Activated T-helper 2 cell treated with anti-CD3 and anti-CD28 coated beads, Interferon-gamma antibody, Interleukin-2, Interleukin-4, amounts not matched to agents 10 μg/mL and 5 μg/mL and 100 μg/mL, durations not matched to agents 14 hours and 24 hours and 36 hours (primary cell): ENCODE measurements at regions not wholly inside any gene's neighbourhood (a gene's known extent, or its start where the extent isn't known, plus 50 kb on each side); places are given as distances from the start of the nearest gene placed in this dataset.

Source experiments
- DNase-seq: peaks from one replicate; pipeline ENCODE4 v3.0.0; 2021; ENCODE audit warnings: low spot score
- H3K27ac Mint-ChIP-seq: one replicate; pipeline ENCODE4 v1.8.0; 2021; ENCODE audit warnings: mixed read lengths
- H3K27me3 Mint-ChIP-seq: one replicate; pipeline ENCODE4 v1.8.0; 2021; ENCODE audit warnings: low read depth, mixed read lengths
- H3K36me3 Mint-ChIP-seq: one replicate; pipeline ENCODE4 v1.8.0; 2021; ENCODE audit warnings: low read depth, mixed read lengths
- H3K4me1 Mint-ChIP-seq: one replicate; pipeline ENCODE4 v1.8.0; 2021; ENCODE audit warnings: low read depth, mixed read lengths
- H3K4me3 Mint-ChIP-seq: one replicate; pipeline ENCODE4 v1.8.0; 2021; ENCODE audit warnings: low read depth, mild to moderate bottlenecking, moderate library complexity, mixed read lengths
- H3K9me3 Mint-ChIP-seq: one replicate; pipeline ENCODE4 v1.8.0; 2021; ENCODE audit warnings: mixed read lengths
- intact Hi-C: fragments of 100-400 bp; cut with micrococcal nuclease; formaldehyde crosslinking; loops from one replicate; pipeline ENCODE4 v1.15.1; 2023

DNA sequence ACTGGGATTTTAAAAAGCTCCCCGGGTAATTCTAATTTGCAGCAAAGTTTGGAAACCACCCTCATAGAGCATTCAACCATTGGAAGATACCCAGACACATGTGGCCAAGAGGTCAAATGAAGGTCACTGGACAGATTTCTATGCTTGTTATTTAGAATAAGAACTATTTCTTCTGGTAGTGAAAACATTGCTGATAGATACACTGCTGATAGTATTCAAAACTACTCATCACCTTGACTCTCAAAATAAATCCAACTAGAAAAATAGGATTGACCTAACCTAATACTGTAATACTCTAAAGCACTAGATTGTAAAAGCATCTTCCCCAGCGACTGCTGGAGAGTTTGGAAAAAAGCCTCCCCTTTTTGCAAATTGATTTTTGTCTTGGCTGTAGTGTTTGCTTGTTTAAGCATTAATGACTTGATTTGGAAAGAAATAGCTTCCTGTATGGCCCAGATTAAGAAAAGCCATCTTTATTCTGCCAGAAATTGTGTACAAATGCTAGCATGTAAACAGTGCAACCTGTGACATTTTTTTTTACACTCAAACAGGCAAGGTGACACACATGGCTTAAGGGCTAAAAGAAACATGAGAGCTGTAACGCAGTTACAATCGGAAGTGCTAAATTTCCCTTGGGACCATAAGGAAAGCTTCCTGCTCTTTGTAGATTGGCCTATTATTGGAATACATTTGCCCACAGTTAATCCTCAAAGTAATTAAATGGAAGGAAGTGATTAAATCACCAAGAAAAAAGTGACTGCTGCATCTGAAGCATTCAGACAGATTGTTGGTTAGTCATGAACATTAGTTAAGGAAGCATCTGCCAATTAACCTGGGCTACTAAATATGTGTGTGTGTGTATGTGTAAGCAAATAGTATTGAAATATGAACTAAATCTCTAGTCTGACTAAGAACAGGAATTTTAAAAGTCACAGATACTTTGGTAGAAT is 356.5 kb upstream of the ATP2B1 start:
- Mint-ChIP-seq H3K4me3 (no peak overlapping the region), H3K36me3 (no peaks in the 10 kb centered on the region)
- intact Hi-C loops: no loop called here

DNA sequence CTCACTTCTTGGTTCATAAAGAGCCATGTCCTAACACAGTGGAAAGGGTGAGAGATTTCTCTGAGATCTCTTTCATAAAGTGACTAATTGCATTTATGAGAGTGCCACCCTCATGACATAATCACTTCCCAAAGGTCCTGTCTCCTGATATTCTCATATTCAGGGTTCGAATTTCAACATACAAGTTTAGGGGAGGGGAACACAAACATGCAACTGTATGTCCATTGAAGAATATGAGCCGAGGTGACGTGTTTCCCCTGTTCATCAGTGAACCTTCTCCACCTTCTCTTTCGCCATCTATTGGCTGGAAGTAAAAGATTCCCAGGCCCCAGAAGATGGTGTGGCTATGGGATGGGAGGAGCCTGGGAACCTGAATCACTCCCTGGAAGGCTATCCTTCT is 354.2 kb upstream of the ATP2B1 start:
- Mint-ChIP-seq H3K27ac (no peak overlapping the region), H3K36me3 (no peaks in the 10 kb centered on the region), H3K4me1 (peaks cover 2% of the 10 kb centered on the region), H3K4me3 (no peak overlapping the region), H3K27me3 (peaks cover 3% of the 10 kb centered on the region), H3K9me3 (no peaks in the 10 kb centered on the region)
- intact Hi-C loops: no loop called here
- no peak for DNase-seq

More for the DNA sequence above, 356.5 kb upstream of the ATP2B1 start:
- peaks cover 3% of the 10 kb centered on the region for H3K27me3 Mint-ChIP-seq
- DNase-seq: no peak
- peaks cover 2% of the 10 kb centered on the region for H3K4me1 Mint-ChIP-seq
- H3K9me3 Mint-ChIP-seq: no peaks in the 10 kb centered on the region
- H3K27ac Mint-ChIP-seq: no peak overlapping the region

DNA sequence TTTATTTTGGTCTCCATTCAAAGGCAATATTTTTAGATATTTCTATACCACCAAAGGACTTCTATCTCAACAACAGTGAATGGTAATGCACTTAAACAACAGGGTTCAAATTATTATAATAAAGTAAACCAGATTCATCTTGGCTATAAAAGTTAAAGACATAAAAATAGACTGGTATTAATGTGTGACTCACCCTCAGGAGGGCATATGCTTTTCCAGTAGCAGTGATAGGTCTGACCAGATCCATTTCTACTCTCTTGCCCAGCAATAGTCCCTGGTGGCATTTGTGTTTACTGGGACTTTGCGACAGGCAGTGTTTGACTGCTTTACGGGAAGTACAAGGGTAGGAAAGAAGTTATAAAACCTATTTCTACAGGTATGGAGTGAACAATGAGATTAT is 353.2 kb upstream of the ATP2B1 start:
- no peak for DNase-seq
- Mint-ChIP-seq H3K9me3 (no peaks in the 10 kb centered on the region), H3K4me1 (peaks cover 2% of the 10 kb centered on the region), H3K27ac (no peak overlapping the region), H3K36me3 (no peaks in the 10 kb centered on the region), H3K27me3 (no peaks in the 10 kb centered on the region), H3K4me3 (no peak overlapping the region)
- intact Hi-C loops: no loop called here

DNA sequence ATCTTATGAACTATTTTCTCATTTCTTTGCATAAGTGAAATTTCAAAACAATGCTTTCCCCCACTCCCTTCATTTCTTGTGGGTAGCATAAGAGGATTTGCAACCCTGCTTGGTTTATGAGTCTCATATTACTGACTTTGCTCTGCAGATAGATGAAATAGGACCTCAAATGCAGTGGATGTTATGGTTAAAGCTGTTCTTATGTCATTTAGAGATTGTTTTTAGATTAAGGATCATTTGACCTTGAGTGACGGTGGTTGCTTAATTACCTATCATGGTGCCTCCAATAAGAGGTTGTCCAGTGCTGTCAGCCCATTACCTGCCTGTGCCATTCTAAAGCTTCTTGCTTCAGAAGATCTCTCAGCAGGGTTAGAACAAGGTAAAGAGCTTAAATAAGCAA is 351.4 kb upstream of the ATP2B1 start:
- Mint-ChIP-seq H3K27me3 (peaks cover 3% of the 10 kb centered on the region), H3K27ac (no peak overlapping the region), H3K4me1 (no peaks in the 10 kb centered on the region), H3K36me3 (no peaks in the 10 kb centered on the region), H3K4me3 (no peak overlapping the region), H3K9me3 (no peaks in the 10 kb centered on the region)
- intact Hi-C loops: no loop called here
- no peak for DNase-seq

DNA sequence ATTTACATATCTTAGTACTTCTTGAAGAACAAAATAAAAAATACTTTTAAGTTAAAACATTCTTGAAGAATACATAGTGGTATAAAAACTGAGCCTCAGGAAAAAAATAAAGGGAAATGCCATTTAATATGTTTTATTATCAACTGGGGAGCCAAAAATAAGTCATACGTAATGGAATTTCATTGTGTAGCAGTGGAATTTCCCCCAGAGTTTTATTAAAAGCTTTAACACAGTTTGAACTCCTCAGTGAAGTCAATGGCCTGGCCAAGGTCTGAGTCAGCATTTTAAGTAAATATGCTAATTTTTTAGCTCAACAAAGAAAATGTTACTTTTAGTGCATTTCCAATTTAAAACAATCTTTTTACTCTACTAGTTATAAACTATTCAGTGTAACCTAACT is 350.1 kb upstream of the ATP2B1 start:
- Mint-ChIP-seq H3K36me3 (no peaks in the 10 kb centered on the region), H3K4me1 (no peaks in the 10 kb centered on the region), H3K4me3 (no peak overlapping the region), H3K9me3 (no peaks in the 10 kb centered on the region), H3K27ac (no peak overlapping the region), H3K27me3 (peaks cover 3% of the 10 kb centered on the region)
- no peak for DNase-seq
- intact Hi-C loops: no loop called here

DNA sequence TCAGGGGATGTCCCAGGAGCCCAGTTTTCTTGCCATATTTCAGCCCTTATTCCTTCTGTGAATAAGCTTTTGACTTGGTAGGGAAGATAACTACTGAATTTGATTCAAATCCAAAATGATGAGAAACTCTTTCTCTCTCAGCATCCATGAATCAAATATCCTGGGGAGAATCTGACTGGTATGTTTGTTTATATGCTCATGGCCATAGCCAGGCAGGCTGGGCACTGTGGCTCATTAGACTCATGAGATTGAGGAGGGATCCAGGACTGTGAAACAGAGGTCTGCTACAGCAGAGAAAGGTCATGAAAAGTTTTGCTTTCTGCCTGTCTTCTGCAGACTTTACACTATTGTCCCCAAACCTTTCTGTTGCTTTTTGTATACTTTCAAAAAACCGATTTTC is 346.4 kb upstream of the ATP2B1 start:
- Mint-ChIP-seq H3K27ac (no peak overlapping the region), H3K27me3 (peaks cover 3% of the 10 kb centered on the region), H3K4me1 (no peaks in the 10 kb centered on the region), H3K9me3 (no peaks in the 10 kb centered on the region), H3K36me3 (no peaks in the 10 kb centered on the region), H3K4me3 (no peak overlapping the region)
- no peak for DNase-seq
- intact Hi-C loops: no loop called here

DNA sequence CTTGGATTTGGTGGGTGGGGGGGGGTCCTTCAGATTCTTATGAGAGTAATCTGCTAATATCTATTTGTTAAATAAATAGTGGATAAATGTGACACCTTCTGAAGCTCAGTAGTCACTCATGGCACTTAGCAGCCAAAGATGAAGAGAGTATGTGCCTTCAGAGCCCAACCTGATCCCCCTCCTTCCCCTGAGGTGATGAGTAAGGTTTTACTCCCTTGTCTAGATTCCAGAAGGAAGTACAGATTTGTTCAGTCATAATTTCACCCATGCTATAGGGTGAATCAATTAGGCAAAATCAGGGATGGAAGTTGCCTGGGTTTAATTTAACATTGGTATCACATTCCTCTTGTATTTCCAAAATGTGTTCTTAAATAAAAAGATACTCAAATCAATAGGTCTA is 340.3 kb upstream of the ATP2B1 start:
- Mint-ChIP-seq H3K9me3 (no peaks in the 10 kb centered on the region), H3K27ac (no peak overlapping the region), H3K36me3 (no peaks in the 10 kb centered on the region), H3K4me3 (no peak overlapping the region), H3K27me3 (no peaks in the 10 kb centered on the region), H3K4me1 (peaks cover 2% of the 10 kb centered on the region)
- DNase-seq: no peak
- intact Hi-C loops: no loop called here

DNA sequence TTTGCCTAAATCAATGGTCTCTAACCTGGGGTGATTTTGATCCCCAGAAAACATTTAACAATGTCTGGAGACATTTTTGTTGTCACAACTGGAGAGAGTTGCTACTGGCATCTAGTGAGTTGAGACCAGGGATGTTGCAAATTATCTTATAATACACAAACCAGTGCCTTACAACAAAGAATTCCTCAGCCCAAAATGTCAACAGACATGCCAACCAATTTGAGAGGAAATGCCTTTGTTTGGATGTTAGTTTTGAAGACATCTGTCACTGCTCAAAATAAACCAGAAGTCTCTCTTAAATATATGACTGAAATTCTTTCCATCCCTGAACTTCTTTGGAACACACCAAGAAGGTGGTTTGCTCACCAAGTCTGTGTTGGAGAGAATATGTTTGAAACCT is 336.9 kb upstream of the ATP2B1 start:
- Mint-ChIP-seq H3K27me3 (no peaks in the 10 kb centered on the region), H3K36me3 (no peaks in the 10 kb centered on the region), H3K9me3 (no peaks in the 10 kb centered on the region), H3K27ac (no peak overlapping the region), H3K4me3 (no peak overlapping the region), H3K4me1 (peaks cover 14% of the 10 kb centered on the region)
- intact Hi-C loops: no loop called here
- no peak for DNase-seq

DNA sequence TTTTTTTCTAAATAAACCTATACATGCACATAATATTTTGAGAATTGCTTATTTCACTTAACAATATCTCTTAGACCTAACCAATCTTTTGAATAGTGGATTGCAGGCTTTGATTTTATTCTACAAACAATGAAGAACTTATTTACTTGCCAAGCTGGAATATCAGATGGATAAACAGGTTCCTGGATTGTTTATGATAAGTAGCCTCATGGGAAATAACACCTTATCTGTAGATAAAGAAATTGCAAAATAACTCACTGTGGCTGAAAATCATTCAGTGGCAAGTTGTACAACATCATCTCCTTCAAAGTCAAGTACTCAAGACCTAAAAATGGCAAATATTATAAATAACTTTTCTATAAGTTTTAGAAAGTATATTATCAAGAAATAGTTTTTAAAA is 335.4 kb upstream of the ATP2B1 start:
- intact Hi-C loops: loop anchor here (5.0 kb wide), 2 partner anchors 82 to 287 kb away; no protein-coding TSS in a partner anchor
- Mint-ChIP-seq H3K27ac (no peak overlapping the region), H3K36me3 (no peaks in the 10 kb centered on the region), H3K9me3 (no peaks in the 10 kb centered on the region), H3K4me3 (no peak overlapping the region), H3K27me3 (no peaks in the 10 kb centered on the region), H3K4me1 (peaks cover 14% of the 10 kb centered on the region)
- no peak for DNase-seq

DNA sequence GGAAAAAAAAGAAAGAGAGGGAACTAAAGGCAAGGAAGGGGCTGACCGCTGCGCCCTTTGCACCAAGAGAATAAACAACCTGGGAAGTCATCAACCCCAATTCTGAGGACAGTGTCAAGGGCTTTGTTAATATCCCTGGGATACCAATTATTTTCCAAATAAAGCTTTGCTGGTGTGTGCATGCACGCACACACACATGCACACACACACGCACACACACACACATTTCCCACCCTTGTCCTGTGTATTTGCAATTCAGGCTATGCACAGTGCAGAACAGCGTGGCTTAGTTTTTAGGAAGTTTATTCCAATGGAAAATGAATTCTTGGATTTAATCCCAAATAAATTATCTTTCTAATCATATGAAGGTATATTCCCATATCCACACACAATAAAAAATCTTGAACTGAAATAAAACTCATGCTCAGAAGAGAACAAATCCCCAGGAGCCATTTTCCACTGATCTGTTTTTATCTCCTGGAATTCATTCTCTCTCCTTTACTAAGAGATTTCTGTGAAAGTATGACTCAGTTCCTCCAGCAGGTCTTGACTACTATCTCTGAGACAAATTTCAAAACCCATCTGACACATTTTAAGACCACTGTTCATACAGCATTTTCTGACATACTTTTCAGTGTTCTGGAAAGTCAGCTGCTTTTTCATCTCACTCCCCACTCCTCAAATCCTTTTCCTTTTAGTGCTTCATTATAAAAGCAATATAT is 334.4 kb upstream of the ATP2B1 start:
- no peak overlapping the region for H3K4me3 Mint-ChIP-seq
- intact Hi-C loops: loop anchor here (2.0 to 5.0 kb wide), 3 partner anchors 34 to 286 kb away; no protein-coding TSS in a partner anchor
- no peaks in the 10 kb centered on the region for H3K27me3 Mint-ChIP-seq
- H3K27ac Mint-ChIP-seq: no peak overlapping the region
- H3K4me1 Mint-ChIP-seq: peaks cover 14% of the 10 kb centered on the region
- H3K36me3 Mint-ChIP-seq: no peaks in the 10 kb centered on the region
- no peak for DNase-seq
- no peaks in the 10 kb centered on the region for H3K9me3 Mint-ChIP-seq

DNA sequence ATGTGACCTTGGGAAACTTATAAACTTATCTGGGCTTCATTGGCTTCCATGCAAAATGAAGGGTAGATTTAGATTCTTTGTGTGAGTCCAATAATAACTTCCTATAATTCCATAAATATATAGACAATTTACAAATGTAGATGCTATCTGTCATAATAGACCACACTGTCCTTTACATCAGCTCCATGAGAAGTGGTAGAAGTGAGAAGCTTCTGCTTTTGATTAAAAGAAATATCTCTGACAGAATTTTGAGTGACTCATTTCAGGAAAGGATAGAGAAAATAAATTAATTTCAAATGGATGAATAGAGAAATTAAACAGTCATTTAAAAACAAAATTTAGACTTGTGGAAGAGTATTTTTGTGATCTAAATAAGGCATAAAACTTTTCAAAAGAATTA is 329.7 kb upstream of the ATP2B1 start:
- no peak overlapping the region for H3K27ac Mint-ChIP-seq
- peaks cover 18% of the 10 kb centered on the region for H3K4me1 Mint-ChIP-seq
- H3K27me3 Mint-ChIP-seq: no peaks in the 10 kb centered on the region
- H3K4me3 Mint-ChIP-seq: no peak overlapping the region
- intact Hi-C loops: no loop called here
- peaks cover 8% of the 10 kb centered on the region for H3K9me3 Mint-ChIP-seq
- DNase-seq: no peak
- no peaks in the 10 kb centered on the region for H3K36me3 Mint-ChIP-seq

DNA sequence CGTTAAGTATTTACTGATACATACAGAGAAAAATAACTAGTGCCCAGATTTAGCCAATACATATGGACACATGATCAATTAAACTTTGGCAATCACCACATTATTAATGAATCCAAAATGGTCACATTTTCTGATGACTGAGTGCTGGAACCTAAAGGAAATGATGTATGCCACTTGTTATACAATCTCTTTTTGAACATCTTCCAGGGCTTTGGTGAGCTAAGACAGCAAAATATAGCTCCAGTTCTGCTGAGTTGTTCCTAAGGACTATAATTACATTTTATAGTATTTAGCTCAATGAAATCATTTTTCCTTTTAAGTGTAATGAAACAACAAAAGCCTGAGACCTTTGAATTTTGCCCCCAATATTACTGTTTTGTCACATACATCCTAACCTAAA is 329.1 kb upstream of the ATP2B1 start:
- intact Hi-C loops: no loop called here
- no peaks in the 10 kb centered on the region for H3K27me3 Mint-ChIP-seq
- no peaks in the 10 kb centered on the region for H3K36me3 Mint-ChIP-seq
- H3K4me1 Mint-ChIP-seq: peaks cover 15% of the 10 kb centered on the region
- H3K27ac Mint-ChIP-seq: no peak overlapping the region
- no peak for DNase-seq
- H3K4me3 Mint-ChIP-seq: no peak overlapping the region
- H3K9me3 Mint-ChIP-seq: peaks cover 8% of the 10 kb centered on the region

DNA sequence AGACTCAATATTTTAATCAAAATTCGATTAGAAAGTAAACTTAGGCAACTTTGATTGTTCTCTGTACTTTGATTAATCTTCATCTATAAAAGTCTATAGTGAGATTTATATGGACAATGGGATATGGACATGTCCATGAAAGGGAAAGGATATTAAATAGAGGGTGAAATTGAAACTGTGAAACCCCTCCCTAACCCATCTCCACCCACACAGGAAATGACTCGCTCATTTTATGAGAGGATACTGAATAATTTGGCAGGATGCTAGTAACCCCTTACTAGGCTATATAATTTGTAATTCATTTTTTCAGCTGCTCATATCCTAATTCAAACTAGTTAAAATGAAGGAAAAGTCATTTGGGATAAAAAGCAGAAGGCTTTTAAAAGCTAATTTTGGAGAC is 328.0 kb upstream of the ATP2B1 start:
- H3K27me3 Mint-ChIP-seq: no peaks in the 10 kb centered on the region
- peaks cover 8% of the 10 kb centered on the region for H3K9me3 Mint-ChIP-seq
- no peak overlapping the region for H3K4me3 Mint-ChIP-seq
- no peaks in the 10 kb centered on the region for H3K36me3 Mint-ChIP-seq
- H3K27ac Mint-ChIP-seq: no peak overlapping the region
- intact Hi-C loops: no loop called here
- peaks cover 13% of the 10 kb centered on the region for H3K4me1 Mint-ChIP-seq
- DNase-seq: no peak
